ENCODE measurements at regions not wholly inside any gene's neighbourhood (a gene's known extent, or its start where the extent isn't known, plus 50 kb on each side); places are given as distances from the start of the nearest gene placed in this dataset.

- peaks cover 57% of the 10 kb centered on the region for H3K4me1 Mint-ChIP-seq
- no peak overlapping the region for H3K27ac ChIP-seq
- H3K9ac ChIP-seq, result no peak overlapping the region
- peaks cover 31% of the 10 kb centered on the region for H3F3A ChIP-seq (ENCODE audit: low read depth)
- TF ChIP-seq CTCF (IDR thresholded peaks at IDR 0.05), result no peak
- no peak for TF ChIP-seq EZH2 (IDR thresholded peaks at IDR 0.05)
- no peak for TF ChIP-seq EZH2phosphoT487 (IDR thresholded peaks at IDR 0.05)
- no peaks in the 10 kb centered on the region for H3K79me2 ChIP-seq (ENCODE audit: low read depth)
- H2AFZ ChIP-seq (replicated peaks), result no peak overlapping the region
- no peak for DNase-seq (ENCODE audit: low spot score)
- no peak overlapping the region for H3K4me3 ChIP-seq
- H3K9me3 ChIP-seq (ENCODE audit: low read depth), result no peaks in the 10 kb centered on the region
- no peak overlapping the region for H3K4me2 ChIP-seq
- no peaks in the 10 kb centered on the region for H3K36me3 ChIP-seq
- H3K9me3 Mint-ChIP-seq, result peaks cover 13% of the 10 kb centered on the region
- no peaks in the 10 kb centered on the region for H3K27me3 ChIP-seq
- H3K4me1 ChIP-seq, result peaks cover 45% of the 10 kb centered on the region
- no peak overlapping the region for H3K4me3 Mint-ChIP-seq
- no peak overlapping the region for H3K27ac Mint-ChIP-seq
- peaks cover 7% of the 10 kb centered on the region for H3K27me3 Mint-ChIP-seq (ENCODE audit: insufficient read depth, low read depth)
- peaks cover 5% of the 10 kb centered on the region for H3K36me3 Mint-ChIP-seq
- no peaks in the 10 kb centered on the region for H4K20me1 ChIP-seq (ENCODE audit: low read depth)
Measured at GRCh38 chr12:76694369-76694768, 69.5 kb upstream of the ZDHHC17 start.

- TF ChIP-seq EZH2phosphoT487 (IDR thresholded peaks at IDR 0.05) (no peak), CTCF (IDR thresholded peaks at IDR 0.05) (no peak), EZH2 (IDR thresholded peaks at IDR 0.05) (no peak)
- no peaks in the 10 kb centered on the region for H4K20me1 ChIP-seq (ENCODE audit: low read depth)
- H3K36me3 Mint-ChIP-seq, result peaks cover 2% of the 10 kb centered on the region
Measured at GRCh38 chr12:76696186-76696585, 67.7 kb upstream of the ZDHHC17 start.

GRCh38 chr12:76697849-76698248 is 66.1 kb upstream of the ZDHHC17 start:
- H3K9me3 Mint-ChIP-seq, result no peaks in the 10 kb centered on the region
- no peaks in the 10 kb centered on the region for H3K27me3 Mint-ChIP-seq (ENCODE audit: insufficient read depth, low read depth)
- Histone ChIP-seq H3K9me3 (ENCODE audit: low read depth) (no peaks in the 10 kb centered on the region), H3K36me3 (no peaks in the 10 kb centered on the region), H3K4me2 (peak overlapping the region; percentile 61), H2AFZ (replicated peaks) (peak overlapping the region; percentile 82), H3K27me3 (no peaks in the 10 kb centered on the region), H3K4me1 (peaks cover 43% of the 10 kb centered on the region), H4K20me1 (ENCODE audit: low read depth) (no peaks in the 10 kb centered on the region), H3K27ac (no peak overlapping the region), H3K9ac (no peak overlapping the region), H3K4me3 (no peak overlapping the region), H3K79me2 (ENCODE audit: low read depth) (no peaks in the 10 kb centered on the region), H3F3A (ENCODE audit: low read depth) (peaks cover 22% of the 10 kb centered on the region)
- peaks cover 2% of the 10 kb centered on the region for H3K36me3 Mint-ChIP-seq
- peaks cover 45% of the 10 kb centered on the region for H3K4me1 Mint-ChIP-seq
- H3K27ac Mint-ChIP-seq, result peak overlapping the region; percentile 64
- TF ChIP-seq EZH2phosphoT487 (IDR thresholded peaks at IDR 0.05) (no peak), EZH2 (IDR thresholded peaks at IDR 0.05) (no peak), CTCF (IDR thresholded peaks at IDR 0.05) (peak; percentile 12)
- H3K4me3 Mint-ChIP-seq, result no peak overlapping the region
- no peak for DNase-seq (ENCODE audit: low spot score)

More at GRCh38 chr12:76696186-76696585, 67.7 kb upstream of the ZDHHC17 start:
- peaks cover 37% of the 10 kb centered on the region for H3F3A ChIP-seq (ENCODE audit: low read depth)
- no peaks in the 10 kb centered on the region for H3K79me2 ChIP-seq (ENCODE audit: low read depth)
- H3K9me3 Mint-ChIP-seq, result peaks cover 6% of the 10 kb centered on the region
- H3K9ac ChIP-seq, result no peak overlapping the region
- H3K4me3 Mint-ChIP-seq, result no peak overlapping the region
- H3K9me3 ChIP-seq (ENCODE audit: low read depth), result no peaks in the 10 kb centered on the region
- H3K36me3 ChIP-seq, result no peaks in the 10 kb centered on the region
- H3K27me3 Mint-ChIP-seq (ENCODE audit: insufficient read depth, low read depth), result peaks cover 7% of the 10 kb centered on the region
- no peak for DNase-seq (ENCODE audit: low spot score)
- H3K4me1 Mint-ChIP-seq, result peaks cover 57% of the 10 kb centered on the region
- no peak overlapping the region for H2AFZ ChIP-seq (replicated peaks)
- H3K4me1 ChIP-seq, result peaks cover 48% of the 10 kb centered on the region
- no peak overlapping the region for H3K27ac Mint-ChIP-seq
- H3K4me3 ChIP-seq, result no peak overlapping the region
- no peak overlapping the region for H3K27ac ChIP-seq
- H3K27me3 ChIP-seq, result no peaks in the 10 kb centered on the region
- H3K4me2 ChIP-seq, result no peak overlapping the region
